Fibroblast of skin of right biceps (primary cell): ENCODE measurements at regions not wholly inside any gene's neighbourhood (a gene's known extent, or its start where the extent isn't known, plus 50 kb on each side); places are given as distances from the start of the nearest gene placed in this dataset.
A peak's percentile ranks its signal among the peaks of the same experiment; 100 is the strongest.
"Not testable (repeated sequence)": the region's sequence is repeated elsewhere in the genome, so short reads cannot be mapped to it uniquely, and the experiment has no call there.

ENCODE experiments used
- DNase-seq: peaks from one replicate; pipeline ENCODE4 v3.0.0-alpha.2; 2013

- DNase-seq = no peak
Measured at GRCh38 chr16:13823501-13823900, 96.5 kb upstream of the ERCC4 start.

GRCh38 chr16:13829697-13830299 is 90.2 kb upstream of the ERCC4 start:
- DNase-seq = no peak

GRCh38 chr16:13833515-13833914 is 86.4 kb upstream of the ERCC4 start:
- no peak for DNase-seq

GRCh38 chr16:13835387-13835786 is 84.6 kb upstream of the ERCC4 start:
- DNase-seq = no peak

- no peak for DNase-seq
Measured at GRCh38 chr16:13835935-13836730, 83.8 kb upstream of the ERCC4 start.

GRCh38 chr16:13838401-13839190 is 81.4 kb upstream of the ERCC4 start:
- DNase-seq = no peak

GRCh38 chr16:13839577-13839976 is 80.4 kb upstream of the ERCC4 start:
- DNase-seq = no peak

GRCh38 chr16:13845232-13845631 is 74.7 kb upstream of the ERCC4 start:
- DNase-seq = no peak

- no peak for DNase-seq
Measured at GRCh38 chr16:13848795-13849194, 71.2 kb upstream of the ERCC4 start.

- DNase-seq = not testable (repeated sequence)
Measured at GRCh38 chr16:13850173-13850572, 69.8 kb upstream of the ERCC4 start.

GRCh38 chr16:13852827-13853226 is 67.1 kb upstream of the ERCC4 start:
- DNase-seq = no peak

- no peak for DNase-seq
Measured at GRCh38 chr16:13856398-13856797, 63.6 kb upstream of the ERCC4 start.

- DNase-seq = no peak
Measured at GRCh38 chr16:13856811-13857511, 63.0 kb upstream of the ERCC4 start.

GRCh38 chr16:13858873-13859580 is 60.9 kb upstream of the ERCC4 start:
- no peak for DNase-seq

- DNase-seq = no peak
Measured at GRCh38 chr16:13863075-13863765, 56.7 kb upstream of the ERCC4 start.

GRCh38 chr16:13864689-13865088 is 55.3 kb upstream of the ERCC4 start:
- no peak for DNase-seq

- peak; percentile 60 for DNase-seq
Measured at GRCh38 chr16:13866073-13866472, 53.9 kb upstream of the ERCC4 start.
